Activated CD8-positive, alpha-beta memory T cell treated with anti-CD3 and anti-CD28 coated beads for 4 hours (primary cell): ENCODE measurements at regions not wholly inside any gene's neighbourhood (a gene's known extent, or its start where the extent isn't known, plus 50 kb on each side); places are given as distances from the start of the nearest gene placed in this dataset.
"Not testable (repeated sequence)": the region's sequence is repeated elsewhere in the genome, so short reads cannot be mapped to it uniquely, and the experiment has no call there.

Experiments
- DNase-seq, 2 donors: peaks; one replicate each; pipeline ENCODE4 v3.0.0-alpha.2; 2020; ENCODE audit warnings: low read depth in 2 of 2

DNA sequence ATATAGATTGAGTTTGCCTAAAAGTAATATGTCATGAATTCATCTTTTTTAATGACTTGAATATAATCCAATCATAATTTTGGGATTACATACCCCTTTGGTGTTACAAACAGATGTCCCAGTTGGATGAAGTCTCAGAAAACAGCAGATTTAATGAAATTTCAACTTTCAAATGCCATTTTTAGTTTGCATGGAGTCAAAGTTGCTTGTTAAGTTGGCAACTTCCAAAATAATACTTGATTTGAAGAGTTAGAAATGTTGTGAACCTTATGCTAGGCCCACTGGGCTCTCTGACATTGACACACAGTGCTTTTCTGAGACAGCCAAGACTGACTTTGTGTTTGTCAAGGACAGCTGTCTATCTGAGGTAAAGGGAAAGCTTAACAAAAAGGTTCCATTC is 248.1 kb downstream of the KIF20B start:
- no peak for DNase-seq

GRCh38 chr10:89952325-89952724 is 250.9 kb downstream of the KIF20B start:
- no peak for DNase-seq

DNA sequence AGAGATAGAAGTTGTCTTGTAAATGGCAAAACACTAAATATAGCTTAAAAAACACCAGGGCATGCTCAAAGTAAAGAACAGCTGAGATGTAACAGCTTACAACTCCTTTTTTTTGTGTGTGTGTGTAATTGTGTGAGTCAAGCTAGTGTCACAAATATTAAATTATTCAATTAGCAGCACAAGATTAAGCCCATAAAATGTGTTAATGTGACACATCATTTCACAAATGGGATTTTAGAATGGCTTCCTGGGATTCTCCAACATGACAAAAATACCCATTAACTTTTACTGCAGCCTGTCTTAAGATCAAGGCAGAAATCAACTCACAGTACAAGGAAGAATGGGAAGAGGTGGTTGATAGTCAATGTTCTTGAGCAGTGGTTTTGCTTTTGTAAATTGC is 251.4 kb downstream of the KIF20B start:
- DNase-seq, result no peak

DNA sequence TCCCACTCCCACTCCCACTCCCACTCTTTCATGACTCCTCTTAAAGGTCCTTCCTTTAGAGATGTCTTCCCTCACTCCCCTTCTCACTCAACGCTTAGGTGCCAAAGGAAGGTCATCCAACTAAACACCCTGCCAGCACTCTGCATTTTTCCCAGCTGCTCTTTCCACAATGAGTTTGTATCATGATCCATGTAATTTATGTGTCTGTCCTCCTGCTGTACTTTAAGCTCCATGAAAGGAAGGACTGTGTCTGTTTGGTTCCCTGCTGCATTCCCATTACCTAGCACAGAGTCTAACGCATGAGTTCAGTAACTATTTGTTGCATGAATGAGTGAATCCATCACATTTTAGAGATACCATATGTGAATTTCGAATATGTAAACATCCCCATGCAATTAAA is 252.7 kb downstream of the KIF20B start:
- no peak for DNase-seq

- no peak for DNase-seq
These were observed 253.6 kb downstream of the KIF20B start for GRCh38 chr10:89954787-89955566.

DNA sequence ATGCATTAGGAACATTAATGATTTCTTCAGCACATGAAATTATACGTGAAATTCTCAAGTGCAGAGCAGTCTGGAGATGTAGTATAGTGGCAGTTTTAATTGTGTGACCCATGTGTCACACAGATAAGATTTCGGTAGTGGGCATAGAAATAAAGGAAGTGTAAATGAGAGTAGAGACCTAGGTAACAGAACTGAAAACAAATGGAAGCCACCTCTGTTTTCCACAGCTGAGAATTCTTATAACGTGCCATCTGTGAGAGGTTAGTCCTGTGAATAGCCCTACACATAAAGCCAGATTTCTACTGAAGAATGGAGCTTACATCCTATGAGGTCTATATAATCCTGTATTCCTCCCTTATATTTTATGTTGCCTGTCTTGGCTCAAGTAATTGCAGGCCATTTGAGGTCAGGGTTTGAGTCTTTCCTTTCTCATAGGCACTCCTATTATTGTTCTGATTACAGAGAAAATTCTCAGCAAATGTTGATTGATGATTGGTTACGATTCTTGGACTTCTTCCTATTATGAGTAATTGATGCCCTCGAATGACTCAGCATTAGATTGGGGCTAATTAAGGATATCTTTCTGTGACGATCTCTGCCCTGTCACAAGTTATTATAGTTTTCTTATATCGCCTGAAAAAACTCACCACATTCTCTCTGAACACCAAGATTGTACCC is 258.2 kb downstream of the KIF20B start:
- DNase-seq, result no peak

DNA sequence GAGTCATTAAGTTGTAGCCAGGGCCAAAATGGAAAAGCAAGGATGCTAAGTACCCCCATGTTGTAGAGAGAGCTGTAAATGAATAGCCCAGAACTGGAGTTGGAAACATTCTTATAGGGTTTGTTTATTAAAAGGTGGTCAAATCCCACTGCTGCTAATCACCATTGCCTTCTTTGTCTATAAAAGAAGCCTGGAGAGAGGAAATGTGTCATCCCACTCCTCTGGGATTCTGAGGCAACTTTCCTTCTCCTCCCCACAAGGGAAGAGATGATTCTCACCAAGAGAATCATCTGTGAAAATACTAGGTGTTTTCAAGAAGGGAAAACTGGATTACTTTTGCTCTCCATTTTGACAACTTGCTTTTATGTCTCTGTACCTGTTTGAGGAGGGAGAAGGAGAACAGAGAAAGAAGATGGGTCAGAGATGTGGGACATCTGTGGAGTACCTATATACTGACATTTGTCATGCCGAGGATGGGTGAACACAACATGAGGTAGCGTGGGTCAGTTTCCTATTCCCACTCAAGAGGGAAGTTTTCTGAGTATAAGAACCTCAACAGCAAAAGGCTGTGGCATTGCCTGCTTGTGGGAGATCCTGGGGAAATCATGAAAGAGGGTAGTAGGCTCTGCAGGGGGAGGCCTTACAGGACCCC is 262.2 kb downstream of the KIF20B start:
- DNase-seq, result no peak

GRCh38 chr10:89966211-89966610 is 264.8 kb downstream of the KIF20B start:
- DNase-seq, result no peak

DNA sequence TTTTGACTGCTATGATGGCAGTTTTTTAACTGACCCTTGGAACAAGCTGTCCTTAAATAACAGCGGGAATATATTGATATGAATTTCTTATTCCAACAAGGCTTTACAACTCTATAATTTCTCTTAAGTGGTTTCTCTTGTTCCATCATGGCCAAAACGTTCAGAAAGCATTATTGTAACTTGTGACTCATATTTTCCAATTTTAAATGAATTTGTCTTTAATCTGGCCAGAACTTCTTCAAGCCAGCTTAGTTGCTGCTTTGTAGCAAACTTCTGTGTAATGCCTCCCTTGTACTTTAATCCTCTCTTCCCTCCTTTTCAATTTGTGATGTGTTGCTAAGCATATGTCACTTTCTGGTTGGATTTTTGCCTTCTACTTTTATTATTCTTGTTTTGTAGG is 271.9 kb downstream of the KIF20B start:
- DNase-seq, result no peak

DNA sequence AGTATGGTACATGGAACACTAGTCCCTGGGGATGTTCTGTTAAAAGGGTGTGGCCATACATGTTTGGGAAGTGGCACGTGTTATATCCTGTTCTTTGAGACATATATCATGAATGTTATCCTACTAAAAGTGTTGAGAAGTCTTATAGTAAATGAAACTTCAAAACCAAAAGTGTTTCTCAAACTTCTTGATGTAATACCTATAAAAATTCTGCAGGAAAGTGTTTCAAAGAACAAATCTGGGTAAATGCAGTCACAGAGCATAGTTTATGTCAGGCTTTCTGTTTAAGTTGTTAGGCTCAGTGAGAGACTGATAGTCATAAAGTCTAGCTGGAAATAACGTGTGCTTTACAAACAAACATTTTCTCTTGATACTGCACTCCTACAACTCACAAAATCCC is 273.7 kb downstream of the KIF20B start:
- no peak for DNase-seq

GRCh38 chr10:89975771-89976170 is 274.4 kb downstream of the KIF20B start:
- no peak for DNase-seq

- DNase-seq, result no peak
These were observed 276.7 kb downstream of the KIF20B start for GRCh38 chr10:89978081-89978480.

GRCh38 chr10:89979726-89980125 is 278.3 kb downstream of the KIF20B start:
- no peak for DNase-seq

- DNase-seq, result no peak
These were observed 278.8 kb downstream of the KIF20B start for GRCh38 chr10:89980166-89980565.

DNA sequence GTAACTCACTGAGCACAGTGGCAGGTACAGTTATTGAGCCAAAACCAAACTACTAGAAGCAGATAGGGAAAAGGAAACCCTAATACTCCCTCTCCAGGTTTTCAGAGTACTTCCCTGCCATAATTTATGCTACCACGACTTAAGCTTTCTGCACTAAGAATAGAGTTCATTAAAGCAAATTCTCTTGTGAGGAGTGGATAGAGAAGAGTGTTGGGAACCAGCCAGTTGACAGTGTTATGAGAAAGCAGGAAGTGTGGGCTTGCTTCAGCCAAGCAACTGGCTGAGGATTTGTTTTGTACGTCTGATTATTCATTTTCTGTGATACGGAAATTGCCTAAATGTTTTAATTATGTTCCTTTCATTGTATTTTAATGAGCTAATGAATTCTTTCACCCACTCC is 280.5 kb downstream of the KIF20B start:
- no peak for DNase-seq

GRCh38 chr10:89985446-89985845 is 284.1 kb downstream of the KIF20B start:
- DNase-seq, result no peak

DNA sequence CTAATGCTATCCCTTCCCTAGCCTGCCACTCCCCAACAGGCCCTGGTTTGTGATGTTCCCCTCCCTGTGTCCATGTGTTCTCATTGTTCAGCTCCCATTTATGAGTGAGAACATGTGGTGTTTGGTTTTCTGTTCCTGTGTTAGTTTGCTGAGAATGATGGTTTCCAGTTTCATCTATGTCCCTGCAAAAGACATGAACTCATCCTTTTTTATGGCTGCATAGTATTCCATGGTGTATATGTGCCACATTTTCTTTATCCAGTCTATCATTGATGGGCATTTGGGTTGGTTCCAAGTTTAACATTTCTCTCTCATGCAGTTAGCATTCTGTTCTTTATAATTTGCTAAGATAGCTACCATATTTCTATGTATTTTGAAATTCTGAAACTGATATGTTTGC is 287.0 kb downstream of the KIF20B start:
- DNase-seq, result not testable (repeated sequence)

DNA sequence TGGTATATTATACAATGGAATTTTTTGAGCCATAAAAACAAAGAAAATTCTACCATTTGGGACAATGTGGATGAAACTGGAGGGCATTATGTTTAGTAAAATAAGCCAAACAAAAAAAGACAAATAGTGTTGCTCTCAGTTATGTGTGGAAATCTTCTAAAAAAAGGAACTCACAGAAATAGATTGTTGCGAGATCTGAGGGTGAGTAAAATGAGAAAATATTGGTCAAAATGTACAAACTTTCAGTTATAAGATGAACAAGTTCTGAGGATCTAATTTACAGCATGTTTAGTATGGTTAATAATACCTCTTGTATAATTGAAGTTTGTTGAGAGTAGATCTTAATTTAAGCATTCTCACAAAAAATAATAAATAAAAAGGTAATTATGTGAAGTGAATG is 291.2 kb downstream of the KIF20B start:
- DNase-seq, result no peak

DNA sequence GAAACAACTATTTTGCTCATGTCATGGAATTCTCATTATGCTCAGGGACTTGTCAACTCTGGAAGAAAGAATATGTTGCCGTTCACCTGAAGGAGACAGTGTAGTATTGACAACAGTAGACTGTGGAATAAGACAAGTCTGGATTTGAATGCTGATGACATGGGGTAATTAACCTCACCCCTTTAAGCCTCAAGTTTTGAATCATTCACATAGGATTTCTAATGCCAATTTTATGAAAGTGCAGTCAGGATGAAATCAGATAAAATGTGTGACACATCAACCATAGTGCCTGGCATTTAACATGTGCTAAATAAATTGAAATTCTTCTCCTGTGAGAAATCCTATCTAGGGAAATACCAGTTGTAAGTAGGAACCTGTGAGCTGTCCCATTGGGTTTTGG is 305.8 kb downstream of the KIF20B start:
- no peak for DNase-seq

- not testable (repeated sequence) for DNase-seq
These were observed 309.9 kb downstream of the KIF20B start for GRCh38 chr10:90011281-90011680.

GRCh38 chr10:90018819-90019218 is 317.4 kb downstream of the KIF20B start:
- no peak for DNase-seq

- DNase-seq, result no peak
These were observed 319.1 kb downstream of the KIF20B start for GRCh38 chr10:90020506-90020905.

DNA sequence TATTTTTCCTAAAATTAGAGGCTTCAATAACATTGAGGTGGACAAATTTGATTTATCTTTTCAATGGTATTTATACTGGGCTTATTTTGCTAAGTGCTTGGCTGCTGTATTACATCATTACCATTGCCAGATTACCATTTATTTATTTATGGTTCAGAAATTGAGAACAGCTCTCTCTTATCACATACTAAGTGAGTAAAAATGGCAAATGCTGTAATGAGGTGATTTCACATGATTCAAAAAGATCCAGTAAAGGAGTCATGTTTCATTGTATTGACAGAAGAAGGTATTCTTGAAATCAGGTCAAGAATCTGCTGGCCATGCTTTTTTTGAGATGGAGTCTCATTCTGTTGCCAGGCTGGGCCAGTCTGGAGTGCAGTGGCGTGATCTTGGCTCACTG is 322.6 kb downstream of the KIF20B start:
- DNase-seq, result no peak
